CD4-positive, alpha-beta T cell treated with Interleukin-4 for 4 hours (primary cell): ENCODE measurements at regions not wholly inside any gene's neighbourhood (a gene's known extent, or its start where the extent isn't known, plus 50 kb on each side); places are given as distances from the start of the nearest gene placed in this dataset.
"Not testable (repeated sequence)": the region's sequence is repeated elsewhere in the genome, so short reads cannot be mapped to it uniquely, and the experiment has no call there.

ENCODE experiments used
- DNase-seq: peaks from one replicate; pipeline ENCODE4 v3.0.0-alpha.2; 2020

GRCh38 chr6:71360556-71361335 lies 72.1 kb downstream of the OGFRL1 start:
- DNase-seq = not testable (repeated sequence)

- DNase-seq = no peak
Measured at GRCh38 chr6:71364889-71365542, 76.4 kb downstream of the OGFRL1 start.

DNA sequence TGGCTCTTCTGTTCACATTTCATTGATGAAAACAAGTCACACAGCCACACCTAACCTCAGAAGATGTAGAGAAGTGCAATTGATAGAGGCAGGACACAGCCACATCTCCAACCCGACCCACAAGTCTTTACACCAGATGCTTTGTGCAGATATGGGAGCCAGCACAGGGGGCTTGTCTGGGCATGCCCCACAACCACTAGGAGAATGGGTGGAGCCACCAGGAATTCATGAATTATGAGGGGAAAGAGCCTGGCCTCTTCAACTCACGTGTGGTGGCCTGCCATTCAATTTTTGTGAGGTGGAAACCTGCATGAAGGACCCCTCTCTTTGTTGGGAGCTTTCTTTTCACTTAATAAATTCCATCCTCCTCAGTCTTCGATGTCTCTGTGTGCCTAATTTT lies 79.1 kb downstream of the OGFRL1 start:
- no peak for DNase-seq

DNA sequence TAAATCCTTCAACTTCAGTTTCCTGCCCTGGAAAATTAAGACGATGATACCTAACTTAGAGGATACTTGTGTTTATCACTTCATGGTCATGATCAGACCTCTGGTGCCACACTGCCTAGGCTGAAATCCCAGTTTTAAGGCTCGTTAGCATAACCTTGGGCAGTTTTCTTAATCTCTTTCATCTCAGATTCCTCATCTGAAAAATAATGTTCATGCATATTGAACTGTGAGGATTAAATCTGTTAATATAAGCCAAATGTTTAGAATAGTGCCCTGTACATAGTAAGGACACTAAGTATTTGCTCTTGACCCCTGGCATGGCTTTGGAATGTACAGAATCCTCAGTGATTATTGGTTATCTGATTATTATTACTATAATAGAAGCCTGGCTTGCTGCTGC lies 79.7 kb downstream of the OGFRL1 start:
- DNase-seq = no peak

- no peak for DNase-seq
Measured at GRCh38 chr6:71371559-71371958, 82.9 kb downstream of the OGFRL1 start.

DNA sequence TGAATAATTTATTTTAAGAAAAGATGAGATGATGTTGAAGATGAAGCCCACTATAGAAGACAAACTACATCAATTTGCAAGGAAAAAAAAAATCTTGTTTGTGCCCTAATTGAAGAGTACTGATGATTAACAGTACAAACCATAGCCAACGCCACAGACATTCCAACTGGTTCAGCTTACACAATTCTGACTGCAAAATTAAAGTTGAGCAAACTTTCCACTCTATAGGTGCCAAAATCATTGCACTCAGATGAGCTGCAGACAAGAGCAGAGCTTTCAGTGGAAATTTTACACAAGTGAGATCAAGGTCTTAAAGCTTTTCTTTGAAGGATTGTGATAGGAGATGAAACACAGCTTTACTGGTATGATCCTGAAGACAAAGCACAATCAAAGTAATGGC lies 85.3 kb downstream of the OGFRL1 start:
- no peak for DNase-seq

DNA sequence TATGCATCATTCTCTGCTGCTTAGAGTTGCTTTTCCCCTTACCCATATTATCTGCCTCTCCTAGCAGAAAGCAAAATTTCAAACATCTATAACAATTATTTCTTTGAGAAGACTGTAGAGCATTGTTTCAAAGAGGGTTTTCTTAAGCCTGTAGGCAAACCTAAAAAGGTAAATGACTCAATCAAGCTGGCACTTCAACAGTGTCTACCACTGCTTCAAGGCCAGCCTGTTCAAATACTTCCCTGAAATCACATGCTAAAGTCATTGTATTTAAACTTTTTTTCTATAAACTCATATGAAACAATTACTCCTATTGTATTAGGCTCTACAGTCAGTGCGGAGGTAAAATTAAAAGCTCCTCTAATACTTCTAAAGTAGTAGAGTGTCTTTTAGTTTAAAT lies 87.1 kb downstream of the OGFRL1 start:
- no peak for DNase-seq

DNA sequence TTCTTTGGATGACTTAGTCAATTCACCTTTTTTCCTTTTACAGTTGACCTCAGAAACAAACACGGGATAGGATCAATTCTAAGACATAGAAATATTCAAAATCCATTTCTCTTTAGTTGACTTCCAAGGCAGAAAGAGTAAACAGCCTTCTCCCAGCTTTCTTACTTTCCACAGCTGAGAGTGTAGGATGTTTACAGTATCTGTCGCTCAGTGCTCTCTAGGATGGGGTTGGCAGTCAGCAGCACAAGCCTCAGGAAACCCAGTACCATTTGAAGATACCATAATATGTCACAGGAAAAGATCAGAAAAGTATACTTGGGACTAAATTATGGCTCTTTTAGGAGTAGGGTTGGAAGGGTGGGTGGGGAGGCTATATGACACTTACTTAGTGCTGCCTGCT lies 88.2 kb downstream of the OGFRL1 start:
- no peak for DNase-seq

DNA sequence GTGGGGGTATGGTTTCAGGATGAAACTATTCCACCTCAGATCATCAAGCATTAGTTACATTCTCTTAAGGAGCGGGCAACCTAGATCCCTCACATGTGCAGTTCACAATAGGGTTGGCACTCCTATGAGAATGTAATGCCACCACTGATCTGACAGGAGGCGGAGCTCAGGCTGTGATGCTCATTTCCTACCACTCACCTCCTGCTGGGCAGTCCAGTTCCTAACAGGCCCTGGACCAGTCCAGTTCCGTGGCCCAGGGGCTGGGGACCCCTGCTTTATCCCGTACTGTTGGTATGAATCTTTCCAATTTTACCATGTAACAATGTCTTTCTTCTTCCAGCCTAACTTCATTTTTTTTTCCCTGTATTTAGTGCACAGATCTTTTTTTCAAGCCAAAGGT lies 94.9 kb downstream of the OGFRL1 start:
- DNase-seq = no peak

- no peak for DNase-seq
Measured at GRCh38 chr6:71383901-71384489, 95.4 kb downstream of the OGFRL1 start.

DNA sequence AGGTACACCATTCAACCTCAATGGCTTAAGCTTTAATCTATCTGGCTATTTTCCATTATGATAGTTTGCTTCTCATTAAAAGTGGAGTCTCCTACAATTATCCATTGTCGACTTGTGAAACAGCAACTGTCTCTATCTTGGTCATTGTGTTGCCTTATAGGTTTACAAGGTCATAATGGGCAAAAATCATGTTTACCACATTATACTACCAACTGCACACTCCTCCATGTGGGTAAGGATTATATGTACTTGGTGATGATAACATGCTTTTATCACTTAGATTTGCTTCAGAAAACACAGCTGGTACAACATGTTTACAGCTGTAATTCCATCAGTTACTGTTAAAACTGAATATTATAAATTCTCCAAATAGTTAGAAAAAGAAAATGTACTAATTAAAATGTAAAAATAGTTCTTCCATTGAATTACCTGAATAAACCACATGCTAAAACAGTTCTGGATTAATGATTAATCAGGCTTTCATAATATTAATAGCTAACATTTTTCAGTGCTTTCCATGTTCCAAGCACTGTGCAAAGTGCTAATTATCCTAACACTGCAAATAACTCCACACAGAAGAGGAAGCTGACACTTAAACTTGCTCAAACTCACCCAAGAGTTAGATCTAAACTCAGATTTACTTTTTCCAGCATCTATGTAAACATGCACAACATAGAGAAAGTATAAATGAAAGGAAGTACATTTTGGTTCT lies 96.7 kb downstream of the OGFRL1 start:
- no peak for DNase-seq

GRCh38 chr6:71386215-71386614 lies 97.6 kb downstream of the OGFRL1 start:
- DNase-seq = no peak

DNA sequence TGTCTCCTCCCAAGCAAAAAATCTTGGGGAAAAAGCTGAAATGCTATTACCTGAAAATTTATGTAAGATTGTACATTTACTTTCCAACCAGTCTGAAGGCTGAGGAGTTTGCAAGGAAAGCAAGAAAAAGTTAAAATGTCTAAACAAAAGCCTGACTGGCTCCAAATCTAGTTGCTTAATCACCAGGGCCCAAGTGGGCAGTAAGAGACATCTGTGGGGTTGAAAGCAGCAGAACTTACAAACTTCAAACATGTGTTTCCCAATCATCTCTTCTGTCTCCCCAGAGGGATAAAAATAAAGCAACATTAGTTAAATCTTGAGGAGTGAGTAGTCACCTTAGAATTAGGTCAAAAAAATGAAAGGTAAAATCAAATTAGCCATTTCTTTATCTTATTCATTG lies 98.6 kb downstream of the OGFRL1 start:
- no peak for DNase-seq

DNA sequence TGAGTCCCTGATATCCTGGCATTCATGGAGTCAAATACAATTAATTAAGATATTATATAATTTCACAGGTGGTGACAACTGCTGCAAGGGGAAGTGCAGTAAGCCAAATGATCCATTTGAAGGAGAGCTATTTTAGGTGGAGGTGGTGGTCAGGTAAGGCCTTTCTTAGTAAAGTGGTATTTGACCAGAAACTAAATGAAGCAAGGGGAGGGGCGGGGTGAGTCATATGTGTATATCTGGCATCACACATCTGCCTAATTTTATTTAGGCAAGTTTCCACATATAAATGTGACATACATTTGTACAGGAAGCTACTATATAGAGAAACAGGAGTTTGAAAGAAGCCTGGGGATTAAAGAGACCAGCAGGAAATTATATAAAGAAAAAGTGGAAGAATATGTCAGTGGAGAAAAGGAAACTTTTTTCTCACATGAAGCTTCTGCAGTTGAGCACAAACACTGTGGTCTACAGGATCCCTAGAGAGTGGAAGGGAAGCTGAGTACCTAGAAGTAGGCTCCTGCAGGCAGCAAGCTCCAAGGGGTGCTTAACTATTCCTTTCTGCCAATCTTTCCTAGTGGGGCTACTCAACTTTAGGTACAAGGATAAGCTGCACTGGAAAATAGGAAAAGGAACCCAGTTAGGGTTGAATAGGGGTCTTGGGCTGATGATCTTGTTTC lies 99.6 kb downstream of the OGFRL1 start:
- DNase-seq = no peak

GRCh38 chr6:71388856-71389527 lies 100.4 kb downstream of the OGFRL1 start:
- no peak for DNase-seq

- DNase-seq = no peak
Measured at GRCh38 chr6:71391126-71391525, 102.5 kb downstream of the OGFRL1 start.

DNA sequence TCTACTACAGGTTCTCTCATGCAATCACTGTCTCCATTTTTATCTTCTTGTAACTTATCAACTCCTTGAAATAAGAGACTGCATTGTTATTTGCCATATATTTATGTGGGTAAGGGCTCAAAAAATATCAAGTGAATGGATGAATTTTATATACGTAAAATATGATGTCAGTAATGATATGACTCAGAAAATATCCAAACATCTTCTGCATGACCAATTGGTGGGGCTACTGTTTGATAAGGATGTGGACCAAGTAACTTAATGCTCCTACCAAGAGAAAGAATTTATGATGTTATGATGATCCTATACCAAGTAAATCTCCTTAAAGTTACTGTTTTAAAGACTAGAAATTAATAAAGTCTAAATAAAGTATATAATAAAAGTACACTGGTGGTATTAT lies 103.7 kb downstream of the OGFRL1 start:
- DNase-seq = no peak

GRCh38 chr6:71393471-71393870 lies 104.9 kb downstream of the OGFRL1 start:
- DNase-seq = no peak

GRCh38 chr6:71393981-71394432 lies 105.4 kb downstream of the OGFRL1 start:
- DNase-seq = no peak

DNA sequence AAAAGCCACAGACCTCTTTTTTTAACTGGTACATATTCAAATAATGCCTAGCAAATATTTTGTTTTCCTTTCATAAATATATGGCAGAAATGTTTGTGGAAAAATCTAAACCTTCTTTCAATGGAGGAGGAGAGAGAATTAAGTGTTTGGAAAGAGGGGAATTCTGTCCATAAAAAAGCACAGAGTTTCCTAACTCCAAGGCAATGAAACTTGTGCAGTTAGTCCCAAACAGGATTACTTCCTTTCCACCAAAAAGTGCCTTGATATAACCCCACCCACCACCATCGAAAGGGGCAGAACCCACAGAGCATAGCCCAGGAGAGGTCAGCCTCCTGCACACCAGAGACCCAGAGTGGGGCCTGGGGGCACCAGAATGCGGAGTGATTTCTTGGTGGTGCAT lies 106.3 kb downstream of the OGFRL1 start:
- DNase-seq = no peak

DNA sequence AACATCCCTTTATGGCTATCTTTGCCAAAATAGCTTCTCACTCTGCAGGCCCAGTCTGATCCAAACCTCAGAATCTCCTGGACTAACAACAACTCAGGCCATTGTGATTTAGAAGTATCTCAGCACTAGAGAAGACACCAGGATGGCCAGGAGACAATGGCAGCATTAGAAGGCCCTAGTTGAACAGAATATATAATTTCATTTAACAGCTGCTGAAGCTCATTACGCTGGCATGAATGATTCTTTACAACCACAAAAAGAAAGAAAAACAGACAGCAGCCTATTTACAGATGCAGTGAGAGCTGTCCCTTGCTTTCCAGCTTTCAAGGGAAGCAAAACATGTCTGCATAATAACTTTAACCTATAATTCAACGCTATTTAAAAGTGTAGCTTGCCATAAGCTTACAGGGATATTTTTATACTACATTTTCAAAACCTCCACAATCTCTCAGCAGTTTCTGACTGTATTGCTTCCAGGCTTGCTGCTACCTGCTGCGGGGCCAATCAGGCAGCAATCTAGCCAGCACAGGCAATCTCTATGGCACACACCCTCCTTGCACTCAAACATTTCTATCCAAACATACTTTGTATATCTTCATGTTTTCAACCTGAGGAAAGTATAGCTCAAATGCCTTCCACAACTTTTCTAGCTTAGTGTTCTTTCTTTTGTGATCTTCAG lies 107.3 kb downstream of the OGFRL1 start:
- no peak for DNase-seq

GRCh38 chr6:71396410-71396801 lies 107.8 kb downstream of the OGFRL1 start:
- no peak for DNase-seq
